ENCODE measurements at regions not wholly inside any gene's neighbourhood (a gene's known extent, or its start where the extent isn't known, plus 50 kb on each side); places are given as distances from the start of the nearest gene placed in this dataset.
"Not testable (repeated sequence)": the region's sequence is repeated elsewhere in the genome, so short reads cannot be mapped to it uniquely, and the experiment has no call there.

GRCh38 chr6:8837343-8837742 lies 402.0 kb upstream of the SLC35B3 start:
- Histone ChIP-seq H3K4me3 (ENCODE audit: low read depth, low read length) (no peak overlapping the region), H3K9me3 (ENCODE audit: control insufficient read depth, insufficient read depth, low read length) (peaks cover 2% of the 10 kb centered on the region), H3K27me3 (ENCODE audit: control insufficient read depth, insufficient read depth, low read length) (no peaks in the 10 kb centered on the region), H3K4me1 (ENCODE audit: control insufficient read depth, insufficient read depth, low read length) (no peaks in the 10 kb centered on the region), H3K36me3 (ENCODE audit: control insufficient read depth, insufficient read depth, low read length) (no peaks in the 10 kb centered on the region), H3K27ac (ENCODE audit: low read depth, low read length) (no peak overlapping the region)
- 60% methylated on average over 1 of the region's 2 CpGs for WGBS (ENCODE audit: insufficient coverage)
- peak in 1 of 6 donors; percentile 51 for DNase-seq (ENCODE audit: low read depth in 4 of 6, low spot score in 6 of 6)

DNA sequence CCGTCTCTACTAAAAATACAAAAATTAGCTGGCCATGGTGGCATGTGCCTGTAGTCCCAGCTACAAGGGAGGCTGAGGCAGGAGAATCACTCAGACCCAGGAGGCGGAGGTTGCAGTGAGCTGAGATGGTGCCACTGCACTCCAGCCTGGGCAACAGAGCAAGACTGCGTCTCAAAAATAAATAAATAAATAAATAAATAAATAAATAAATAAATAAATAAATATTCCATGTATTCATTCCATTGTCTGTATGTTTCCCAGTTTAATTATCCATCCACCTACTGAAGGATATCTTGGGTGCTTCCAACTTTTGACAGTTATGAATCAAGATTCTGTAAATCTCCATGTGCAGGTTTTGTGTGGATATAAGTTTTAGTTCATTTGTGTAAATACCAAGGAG lies 397.4 kb upstream of the SLC35B3 start:
- H3K9me3 ChIP-seq (ENCODE audit: control insufficient read depth, insufficient read depth, low read length); H3K27ac ChIP-seq (ENCODE audit: low read depth, low read length); H3K36me3 ChIP-seq (ENCODE audit: control insufficient read depth, insufficient read depth, low read length); H3K4me3 ChIP-seq (ENCODE audit: low read depth, low read length); H3K27me3 ChIP-seq (ENCODE audit: control insufficient read depth, insufficient read depth, low read length); DNase-seq (ENCODE audit: low read depth in 4 of 6, low spot score in 6 of 6); H3K4me1 ChIP-seq (ENCODE audit: control insufficient read depth, insufficient read depth, low read length): not testable (repeated sequence)
- WGBS (ENCODE audit: insufficient coverage) = no CpG with 5 or more reads among the region's 3 CpGs

- Histone ChIP-seq H3K27me3 (ENCODE audit: control insufficient read depth, insufficient read depth, low read length) (no peaks in the 10 kb centered on the region), H3K27ac (ENCODE audit: low read depth, low read length) (no peak overlapping the region), H3K4me3 (ENCODE audit: low read depth, low read length) (no peak overlapping the region), H3K36me3 (ENCODE audit: control insufficient read depth, insufficient read depth, low read length) (no peaks in the 10 kb centered on the region), H3K9me3 (ENCODE audit: control insufficient read depth, insufficient read depth, low read length) (no peaks in the 10 kb centered on the region), H3K4me1 (ENCODE audit: control insufficient read depth, insufficient read depth, low read length) (no peaks in the 10 kb centered on the region)
- no peak for DNase-seq (ENCODE audit: low read depth in 4 of 6, low spot score in 6 of 6)
- 80% methylated on average over 1 of the region's 11 CpGs for WGBS (ENCODE audit: insufficient coverage)
Observed at GRCh38 chr6:8831366-8832152, 396.2 kb upstream of the SLC35B3 start.

- Histone ChIP-seq H3K9me3 (ENCODE audit: control insufficient read depth, insufficient read depth, low read length) (no peaks in the 10 kb centered on the region), H3K4me3 (ENCODE audit: low read depth, low read length) (no peak overlapping the region), H3K27ac (ENCODE audit: low read depth, low read length) (no peak overlapping the region), H3K4me1 (ENCODE audit: control insufficient read depth, insufficient read depth, low read length) (no peaks in the 10 kb centered on the region), H3K27me3 (ENCODE audit: control insufficient read depth, insufficient read depth, low read length) (no peaks in the 10 kb centered on the region), H3K36me3 (ENCODE audit: control insufficient read depth, insufficient read depth, low read length) (no peaks in the 10 kb centered on the region)
- no peak for DNase-seq (ENCODE audit: low read depth in 4 of 6, low spot score in 6 of 6)
- WGBS (ENCODE audit: insufficient coverage) = no CpG with 5 or more reads among the region's 1 CpG
Observed at GRCh38 chr6:8830794-8831193, 395.4 kb upstream of the SLC35B3 start.

DNA sequence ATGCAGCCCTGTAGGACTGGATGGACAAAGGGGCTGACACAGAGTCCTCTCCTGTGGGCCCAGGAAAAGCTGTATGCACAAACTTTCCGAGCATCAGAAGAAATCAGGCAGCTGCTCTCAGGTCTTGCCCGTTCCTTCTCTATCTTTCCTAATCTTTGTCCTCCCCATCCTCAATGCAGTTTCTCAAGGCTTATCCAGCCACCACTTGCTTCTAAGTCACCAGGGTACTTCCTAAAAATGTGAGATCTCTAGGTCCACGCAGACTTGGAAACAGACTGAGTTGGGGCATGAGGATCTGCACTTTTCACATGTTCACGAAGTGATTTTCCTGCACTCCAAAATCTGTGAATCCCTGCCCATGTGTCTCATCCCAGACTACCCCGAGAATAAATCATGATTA lies 394.5 kb upstream of the SLC35B3 start:
- Histone ChIP-seq H3K4me3 (ENCODE audit: low read depth, low read length) (no peak overlapping the region), H3K27ac (ENCODE audit: low read depth, low read length) (no peak overlapping the region), H3K27me3 (ENCODE audit: control insufficient read depth, insufficient read depth, low read length) (no peaks in the 10 kb centered on the region), H3K9me3 (ENCODE audit: control insufficient read depth, insufficient read depth, low read length) (no peaks in the 10 kb centered on the region), H3K36me3 (ENCODE audit: control insufficient read depth, insufficient read depth, low read length) (no peaks in the 10 kb centered on the region), H3K4me1 (ENCODE audit: control insufficient read depth, insufficient read depth, low read length) (no peaks in the 10 kb centered on the region)
- 83% methylated on average over 3 of the region's 5 CpGs for WGBS (ENCODE audit: insufficient coverage)
- DNase-seq (ENCODE audit: low read depth in 4 of 6, low spot score in 6 of 6) = no peak

GRCh38 chr6:8829296-8829695 lies 394.0 kb upstream of the SLC35B3 start:
- 73% methylated on average over 1 of the region's 4 CpGs for WGBS (ENCODE audit: insufficient coverage)
- no peak for DNase-seq (ENCODE audit: low read depth in 4 of 6, low spot score in 6 of 6)

GRCh38 chr6:8828376-8828775 lies 393.0 kb upstream of the SLC35B3 start:
- Histone ChIP-seq H3K4me3 (ENCODE audit: low read depth, low read length) (no peak overlapping the region), H3K36me3 (ENCODE audit: control insufficient read depth, insufficient read depth, low read length) (no peaks in the 10 kb centered on the region), H3K27ac (ENCODE audit: low read depth, low read length) (no peak overlapping the region), H3K4me1 (ENCODE audit: control insufficient read depth, insufficient read depth, low read length) (no peaks in the 10 kb centered on the region), H3K9me3 (ENCODE audit: control insufficient read depth, insufficient read depth, low read length) (no peaks in the 10 kb centered on the region), H3K27me3 (ENCODE audit: control insufficient read depth, insufficient read depth, low read length) (no peaks in the 10 kb centered on the region)
- 100% methylated on average over 3 of the region's 4 CpGs for WGBS (ENCODE audit: insufficient coverage)
- no peak for DNase-seq (ENCODE audit: low read depth in 4 of 6, low spot score in 6 of 6)

More at GRCh38 chr6:8829296-8829695, 394.0 kb upstream of the SLC35B3 start:
- Histone ChIP-seq H3K36me3 (ENCODE audit: control insufficient read depth, insufficient read depth, low read length) (no peaks in the 10 kb centered on the region), H3K27ac (ENCODE audit: low read depth, low read length) (no peak overlapping the region), H3K4me1 (ENCODE audit: control insufficient read depth, insufficient read depth, low read length) (no peaks in the 10 kb centered on the region), H3K27me3 (ENCODE audit: control insufficient read depth, insufficient read depth, low read length) (no peaks in the 10 kb centered on the region), H3K9me3 (ENCODE audit: control insufficient read depth, insufficient read depth, low read length) (no peaks in the 10 kb centered on the region), H3K4me3 (ENCODE audit: low read depth, low read length) (no peak overlapping the region)

- no peak overlapping the region for H3K27ac ChIP-seq (ENCODE audit: low read depth, low read length)
- H3K9me3 ChIP-seq (ENCODE audit: control insufficient read depth, insufficient read depth, low read length) = no peaks in the 10 kb centered on the region
- H3K36me3 ChIP-seq (ENCODE audit: control insufficient read depth, insufficient read depth, low read length) = no peaks in the 10 kb centered on the region
- no peak overlapping the region for H3K4me3 ChIP-seq (ENCODE audit: low read depth, low read length)
- no peaks in the 10 kb centered on the region for H3K27me3 ChIP-seq (ENCODE audit: control insufficient read depth, insufficient read depth, low read length)
- no peaks in the 10 kb centered on the region for H3K4me1 ChIP-seq (ENCODE audit: control insufficient read depth, insufficient read depth, low read length)
- DNase-seq (ENCODE audit: low read depth in 4 of 6, low spot score in 6 of 6) = no peak
Observed at GRCh38 chr6:8825726-8826125, 390.4 kb upstream of the SLC35B3 start.

- H3K4me1 ChIP-seq (ENCODE audit: control insufficient read depth, insufficient read depth, low read length) = no peaks in the 10 kb centered on the region
- H3K36me3 ChIP-seq (ENCODE audit: control insufficient read depth, insufficient read depth, low read length) = no peaks in the 10 kb centered on the region
- H3K4me3 ChIP-seq (ENCODE audit: low read depth, low read length) = no peak overlapping the region
- H3K27ac ChIP-seq (ENCODE audit: low read depth, low read length) = no peak overlapping the region
- 79% methylated on average over 2 of the region's 3 CpGs for WGBS (ENCODE audit: insufficient coverage)
- no peak for DNase-seq (ENCODE audit: low read depth in 4 of 6, low spot score in 6 of 6)
- H3K9me3 ChIP-seq (ENCODE audit: control insufficient read depth, insufficient read depth, low read length) = no peaks in the 10 kb centered on the region
- no peaks in the 10 kb centered on the region for H3K27me3 ChIP-seq (ENCODE audit: control insufficient read depth, insufficient read depth, low read length)
Observed at GRCh38 chr6:8821981-8822381, 386.6 kb upstream of the SLC35B3 start.

- no peak for DNase-seq (ENCODE audit: low read depth in 4 of 6, low spot score in 6 of 6)
- Histone ChIP-seq H3K4me1 (ENCODE audit: control insufficient read depth, insufficient read depth, low read length) (no peaks in the 10 kb centered on the region), H3K27me3 (ENCODE audit: control insufficient read depth, insufficient read depth, low read length) (no peaks in the 10 kb centered on the region), H3K9me3 (ENCODE audit: control insufficient read depth, insufficient read depth, low read length) (no peaks in the 10 kb centered on the region), H3K4me3 (ENCODE audit: low read depth, low read length) (no peak overlapping the region), H3K27ac (ENCODE audit: low read depth, low read length) (no peak overlapping the region), H3K36me3 (ENCODE audit: control insufficient read depth, insufficient read depth, low read length) (no peaks in the 10 kb centered on the region)
Observed at GRCh38 chr6:8820313-8820712, 385.0 kb upstream of the SLC35B3 start.

All from spinal cord (tissue), 9 donors.